22Rv1 (cell line): ENCODE measurements at regions not wholly inside any gene's neighbourhood (a gene's known extent, or its start where the extent isn't known, plus 50 kb on each side); places are given as distances from the start of the nearest gene placed in this dataset.

ENCODE experiments used
- CTCF ChIP-seq: fragments of 450-650 bp; IDR thresholded peaks from 2 replicates; pipeline ENCODE4 v1.5.1; 2017; ENCODE audit warnings: mild to moderate bottlenecking
- ZFX ChIP-seq: fragments of 450-650 bp; IDR thresholded peaks from 2 replicates; pipeline ENCODE4 v1.6.1; 2017; ENCODE audit warnings: antibody characterized with exemption, borderline replicate concordance

- no peak for TF ChIP-seq CTCF
- TF ChIP-seq ZFX: no peak
Measured at GRCh38 chr6:14200047-14200446, 82.5 kb downstream of the CD83 start.
